ENCODE measurements at regions not wholly inside any gene's neighbourhood (a gene's known extent, or its start where the extent isn't known, plus 50 kb on each side); places are given as distances from the start of the nearest gene placed in this dataset.

- Histone ChIP-seq H3K4me1 (ENCODE audit: control insufficient read depth, extremely low read depth, insufficient read depth, low read length) (no peaks in the 10 kb centered on the region), H3K9me3 (ENCODE audit: control insufficient read depth, low read depth, low read length) (no peaks in the 10 kb centered on the region), H3K4me3 (ENCODE audit: control insufficient read depth in 2 of 3, extremely low read depth in 1 of 3, insufficient read depth in 2 of 3, low read depth in 1 of 3, low read length in 3 of 3) (no peak overlapping the region), H3K27me3 (ENCODE audit: control insufficient read depth, extremely low read depth, insufficient read depth, low read length) (no peaks in the 10 kb centered on the region), H4K20me1 (ENCODE audit: control insufficient read depth, extremely low read depth, insufficient read depth, low read length) (no peaks in the 10 kb centered on the region), H3K9ac (ENCODE audit: control insufficient read depth, extremely low read depth, insufficient read depth, low read length) (no peak overlapping the region), H3K79me2 (ENCODE audit: control insufficient read depth, insufficient read depth, low read length) (no peaks in the 10 kb centered on the region), H3K9me1 (ENCODE audit: control insufficient read depth, extremely low read depth, insufficient read depth, low read length) (no peaks in the 10 kb centered on the region), H3K27ac (ENCODE audit: control insufficient read depth, insufficient read depth, low read length) (no peak overlapping the region), H3K36me3 (ENCODE audit: control insufficient read depth in 2 of 2, extremely low read depth in 1 of 2, insufficient read depth in 2 of 2, low read length in 2 of 2) (no peaks in the 10 kb centered on the region), H3K4me2 (ENCODE audit: control insufficient read depth, extremely low read depth, insufficient read depth, low read depth, low read length) (no peak overlapping the region), H2AFZ (ENCODE audit: control insufficient read depth, low read length) (no peak overlapping the region)
- dilution Hi-C loops (cut with MboI; ENCODE audit: extremely low pct_ligation_motif_present, low sequenced_read_pairs), result no loop called here
- TF ChIP-seq EZH2 (IDR thresholded peaks at IDR 0.05; ENCODE audit: low read length) (no peak), CTCF (optimal IDR thresholded peaks at IDR 0.05 in 1 of 3, IDR thresholded peaks at IDR 0.05 in 1 of 3, conservative IDR thresholded peaks at IDR 0.05 in 1 of 3; ENCODE audit: extremely low read depth in 1 of 3, insufficient read depth in 2 of 3, low read length in 3 of 3) (no peak)
- no peak for DNase-seq (ENCODE audit: low read depth, low spot score)
- no peak for FAIRE-seq
Observed at GRCh38 chr5:39670955-39671354, 246.2 kb upstream of the DAB2 start.

- no peak for TF ChIP-seq EZH2 (IDR thresholded peaks at IDR 0.05; ENCODE audit: low read length)
- TF ChIP-seq CTCF (optimal IDR thresholded peaks at IDR 0.05 in 1 of 3, IDR thresholded peaks at IDR 0.05 in 1 of 3, conservative IDR thresholded peaks at IDR 0.05 in 1 of 3; ENCODE audit: extremely low read depth in 1 of 3, insufficient read depth in 2 of 3, low read length in 3 of 3), result no peak
- DNase-seq (ENCODE audit: low read depth, low spot score) (no peak), FAIRE-seq (no peak)
- Histone ChIP-seq H3K27me3 (ENCODE audit: control insufficient read depth, extremely low read depth, insufficient read depth, low read length) (no peaks in the 10 kb centered on the region), H3K9me1 (ENCODE audit: control insufficient read depth, extremely low read depth, insufficient read depth, low read length) (no peaks in the 10 kb centered on the region), H3K79me2 (ENCODE audit: control insufficient read depth, insufficient read depth, low read length) (no peaks in the 10 kb centered on the region), H3K9me3 (ENCODE audit: control insufficient read depth, low read depth, low read length) (no peaks in the 10 kb centered on the region), H4K20me1 (ENCODE audit: control insufficient read depth, extremely low read depth, insufficient read depth, low read length) (no peaks in the 10 kb centered on the region), H3K27ac (ENCODE audit: control insufficient read depth, insufficient read depth, low read length) (no peak overlapping the region), H3K4me1 (ENCODE audit: control insufficient read depth, extremely low read depth, insufficient read depth, low read length) (no peaks in the 10 kb centered on the region), H3K4me3 (ENCODE audit: control insufficient read depth in 2 of 3, extremely low read depth in 1 of 3, insufficient read depth in 2 of 3, low read depth in 1 of 3, low read length in 3 of 3) (no peak overlapping the region), H3K4me2 (ENCODE audit: control insufficient read depth, extremely low read depth, insufficient read depth, low read depth, low read length) (no peak overlapping the region), H3K36me3 (ENCODE audit: control insufficient read depth in 2 of 2, extremely low read depth in 1 of 2, insufficient read depth in 2 of 2, low read length in 2 of 2) (no peaks in the 10 kb centered on the region), H2AFZ (ENCODE audit: control insufficient read depth, low read length) (no peak overlapping the region), H3K9ac (ENCODE audit: control insufficient read depth, extremely low read depth, insufficient read depth, low read length) (no peak overlapping the region)
- dilution Hi-C loops (cut with MboI; ENCODE audit: extremely low pct_ligation_motif_present, low sequenced_read_pairs), result no loop called here
Observed at GRCh38 chr5:39670391-39670790, 245.6 kb upstream of the DAB2 start.
